ENCODE measurements at regions not wholly inside any gene's neighbourhood (a gene's known extent, or its start where the extent isn't known, plus 50 kb on each side); places are given as distances from the start of the nearest gene placed in this dataset.

GRCh38 chr6:121998631-121999030 is 400.8 kb upstream of the HSF2 start:
- DNase-seq (ENCODE audit: low spot score), result no peak

GRCh38 chr6:121999456-122000065 is 399.9 kb upstream of the HSF2 start:
- DNase-seq (ENCODE audit: low spot score), result no peak

- DNase-seq (ENCODE audit: low spot score), result no peak
Observed at GRCh38 chr6:122005661-122006060, 393.8 kb upstream of the HSF2 start.

GRCh38 chr6:122007339-122007738 is 392.1 kb upstream of the HSF2 start:
- peak; percentile 72 for DNase-seq (ENCODE audit: low spot score)

- no peak for DNase-seq (ENCODE audit: low spot score)
Observed at GRCh38 chr6:122008101-122008999, 391.1 kb upstream of the HSF2 start.

GRCh38 chr6:122009000-122009350 is 390.5 kb upstream of the HSF2 start:
- DNase-seq (ENCODE audit: low spot score), result no peak

GRCh38 chr6:122012578-122012977 is 386.9 kb upstream of the HSF2 start:
- DNase-seq (ENCODE audit: low spot score), result no peak

- DNase-seq (ENCODE audit: low spot score), result no peak
Observed at GRCh38 chr6:122014961-122015360, 384.5 kb upstream of the HSF2 start.

- DNase-seq (ENCODE audit: low spot score), result no peak
Observed at GRCh38 chr6:122020588-122021264, 378.7 kb upstream of the HSF2 start.

GRCh38 chr6:122025104-122025503 is 374.3 kb upstream of the HSF2 start:
- DNase-seq (ENCODE audit: low spot score), result no peak

GRCh38 chr6:122026582-122027369 is 372.7 kb upstream of the HSF2 start:
- no peak for DNase-seq (ENCODE audit: low spot score)

GRCh38 chr6:122028933-122029522 is 370.4 kb upstream of the HSF2 start:
- no peak for DNase-seq (ENCODE audit: low spot score)

- peak; percentile 55 for DNase-seq (ENCODE audit: low spot score)
Observed at GRCh38 chr6:122033564-122034181, 365.8 kb upstream of the HSF2 start.

- no peak for DNase-seq (ENCODE audit: low spot score)
Observed at GRCh38 chr6:122035173-122035572, 364.3 kb upstream of the HSF2 start.

GRCh38 chr6:122040261-122040660 is 359.2 kb upstream of the HSF2 start:
- DNase-seq (ENCODE audit: low spot score), result no peak

GRCh38 chr6:122042380-122042779 is 357.1 kb upstream of the HSF2 start:
- no peak for DNase-seq (ENCODE audit: low spot score)

GRCh38 chr6:122042960-122043735 is 356.3 kb upstream of the HSF2 start:
- DNase-seq (ENCODE audit: low spot score), result no peak

- DNase-seq (ENCODE audit: low spot score), result no peak
Observed at GRCh38 chr6:122048570-122048969, 350.9 kb upstream of the HSF2 start.

GRCh38 chr6:122049341-122049740 is 350.1 kb upstream of the HSF2 start:
- DNase-seq (ENCODE audit: low spot score), result no peak

GRCh38 chr6:122050242-122050755 is 349.2 kb upstream of the HSF2 start:
- DNase-seq (ENCODE audit: low spot score), result no peak
